Keratinocyte (primary cell): ENCODE measurements at regions not wholly inside any gene's neighbourhood (a gene's known extent, or its start where the extent isn't known, plus 50 kb on each side); places are given as distances from the start of the nearest gene placed in this dataset.
"Not testable (repeated sequence)": the region's sequence is repeated elsewhere in the genome, so short reads cannot be mapped to it uniquely, and the experiment has no call there.

Source experiments
- DNase-seq: peaks from one replicate; pipeline ENCODE4 v3.0.0-alpha.2; 2011; ENCODE audit warnings: low read depth, missing footprints, low spot score
- FAIRE-seq: peaks from 2 replicates; lab custom pipeline; 2011; peaks lifted over from hg19 to GRCh38; lab: Jason Lieb, UNC
- H2AFZ ChIP-seq: 2 replicates; pipeline ENCODE4 v1.6.0; 2012; ENCODE audit warnings: low read length, control low read depth, inconsistent platforms; ENCODE audit not compliant: control insufficient read depth
- H3K27ac ChIP-seq: 2 replicates; pipeline ENCODE4 v1.5.1; 2011; ENCODE audit warnings: low read length; ENCODE audit not compliant: control insufficient read depth, insufficient read depth
- H3K27me3 ChIP-seq: 3 replicates; pipeline ENCODE4 v1.6.0; 2011; ENCODE audit warnings: low read length; ENCODE audit not compliant: control insufficient read depth, insufficient read depth; ENCODE audit errors: extremely low read depth
- H3K36me3 ChIP-seq, 2 experiments: 2 replicates in 1 of 2; 3 replicates in 1 of 2; pipeline ENCODE4 v1.5.1; 2011; ENCODE audit warnings: low read length in 2 of 2, mild to moderate bottlenecking in 1 of 2; ENCODE audit not compliant: control insufficient read depth in 2 of 2, insufficient read depth in 2 of 2; ENCODE audit errors: extremely low read depth in 1 of 2
- H3K4me1 ChIP-seq: 3 replicates; pipeline ENCODE4 v1.5.1; 2011; ENCODE audit warnings: low read length; ENCODE audit not compliant: control insufficient read depth, insufficient read depth; ENCODE audit errors: extremely low read depth
- H3K4me2 ChIP-seq: 3 replicates; pipeline ENCODE4 v1.6.0; 2011; ENCODE audit warnings: low read depth, low read length; ENCODE audit not compliant: control insufficient read depth, insufficient read depth; ENCODE audit errors: extremely low read depth
- H3K4me3 ChIP-seq, 3 experiments: fragments of 200-600 bp in 1 of 3; sonication (generic) in 1 of 3; 2 replicates in 2 of 3; 3 replicates in 1 of 3; pipeline ENCODE4 v1.5.1; 2011 to 2016; ENCODE audit warnings: low read length in 3 of 3, mild to moderate bottlenecking in 3 of 3, control low read depth in 2 of 3, inconsistent platforms in 1 of 3, low read depth in 1 of 3, mixed read lengths in 1 of 3, mixed run types in 1 of 3, moderate library complexity in 1 of 3; ENCODE audit not compliant: control insufficient read depth in 2 of 3, insufficient read depth in 2 of 3; ENCODE audit errors: extremely low read depth in 1 of 3
- H3K79me2 ChIP-seq: 2 replicates; pipeline ENCODE4 v1.6.0; 2012; ENCODE audit warnings: low read length; ENCODE audit not compliant: control insufficient read depth, insufficient read depth
- H3K9ac ChIP-seq: 3 replicates; pipeline ENCODE4 v1.6.0; 2011; ENCODE audit warnings: low read length; ENCODE audit not compliant: control insufficient read depth, insufficient read depth; ENCODE audit errors: extremely low read depth
- H3K9me1 ChIP-seq: 3 replicates; pipeline ENCODE4 v1.6.0; 2011; ENCODE audit warnings: low read length; ENCODE audit not compliant: control insufficient read depth, insufficient read depth; ENCODE audit errors: extremely low read depth
- H3K9me3 ChIP-seq: 2 replicates; pipeline ENCODE4 v1.5.1; 2012; ENCODE audit warnings: low read depth, low read length; ENCODE audit not compliant: control insufficient read depth
- H4K20me1 ChIP-seq: 3 replicates; pipeline ENCODE4 v1.6.0; 2011; ENCODE audit warnings: low read length; ENCODE audit not compliant: control insufficient read depth, insufficient read depth; ENCODE audit errors: extremely low read depth
- CTCF ChIP-seq, 3 experiments: IDR thresholded peaks in 1 of 3; conservative IDR thresholded peaks in 1 of 3; optimal IDR thresholded peaks in 1 of 3; 2 replicates in 2 of 3; 3 replicates in 1 of 3; pipeline versions ENCODE3 to v1.5.1; 2011; ENCODE audit warnings: low read length in 3 of 3, mild to moderate bottlenecking in 3 of 3, moderate library complexity in 2 of 3, control low read depth in 1 of 3, inconsistent platforms in 1 of 3; ENCODE audit not compliant: insufficient read depth in 2 of 3; ENCODE audit errors: extremely low read depth in 1 of 3
- EZH2 ChIP-seq: IDR thresholded peaks from one replicate; pipeline ENCODE4 v1.6.1; 2012; ENCODE audit warnings: inconsistent platforms, mild to moderate bottlenecking, low read length, moderate library complexity
- dilution Hi-C: fragments of 300-500 bp; cut with MboI; formaldehyde crosslinking; loops from one replicate; pipeline ENCODE4 v1.7.0; 2020; ENCODE audit warnings: low sequenced_read_pairs; ENCODE audit not compliant: extremely low pct_ligation_motif_present

DNA sequence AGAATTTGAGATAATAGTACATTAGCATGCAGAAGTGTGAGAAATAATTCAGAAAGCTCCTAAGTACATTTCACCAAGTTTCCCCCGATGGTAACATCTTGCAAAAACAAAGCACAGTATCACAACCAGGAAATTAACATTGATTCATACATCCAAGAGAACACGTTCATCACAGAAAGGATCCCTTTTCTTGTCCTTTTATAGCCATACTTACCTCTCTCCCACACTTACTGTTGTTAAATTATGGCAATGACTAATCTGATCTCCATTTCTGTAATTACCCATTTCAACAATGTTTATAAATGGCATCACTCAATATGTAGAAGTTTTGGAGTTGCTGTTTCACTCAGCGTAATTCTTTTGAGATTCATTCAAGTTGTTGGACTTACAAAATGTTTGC lies 1260.0 kb downstream of the CDH8 start:
- no peaks in the 10 kb centered on the region for H3K9me3 ChIP-seq
- no peak overlapping the region for H3K27ac ChIP-seq
- no peaks in the 10 kb centered on the region for H3K79me2 ChIP-seq
- H3K4me1 ChIP-seq: no peaks in the 10 kb centered on the region
- H3K9ac ChIP-seq: no peak overlapping the region
- H3K9me1 ChIP-seq: no peaks in the 10 kb centered on the region
- no peaks in the 10 kb centered on the region for H3K36me3 ChIP-seq
- FAIRE-seq (no peak), DNase-seq (no peak)
- H4K20me1 ChIP-seq: no peaks in the 10 kb centered on the region
- dilution Hi-C loops: no loop called here
- H2AFZ ChIP-seq: no peak overlapping the region
- no peak for TF ChIP-seq EZH2
- TF ChIP-seq CTCF (optimal IDR thresholded peaks at IDR 0.05 in 1 of 3, IDR thresholded peaks at IDR 0.05 in 1 of 3, conservative IDR thresholded peaks at IDR 0.05 in 1 of 3; ENCODE audit: extremely low read depth in 1 of 3, insufficient read depth in 2 of 3, low read length in 3 of 3): no peak
- H3K27me3 ChIP-seq: no peaks in the 10 kb centered on the region
- no peak overlapping the region for H3K4me3 ChIP-seq
- H3K4me2 ChIP-seq: no peak overlapping the region

DNA sequence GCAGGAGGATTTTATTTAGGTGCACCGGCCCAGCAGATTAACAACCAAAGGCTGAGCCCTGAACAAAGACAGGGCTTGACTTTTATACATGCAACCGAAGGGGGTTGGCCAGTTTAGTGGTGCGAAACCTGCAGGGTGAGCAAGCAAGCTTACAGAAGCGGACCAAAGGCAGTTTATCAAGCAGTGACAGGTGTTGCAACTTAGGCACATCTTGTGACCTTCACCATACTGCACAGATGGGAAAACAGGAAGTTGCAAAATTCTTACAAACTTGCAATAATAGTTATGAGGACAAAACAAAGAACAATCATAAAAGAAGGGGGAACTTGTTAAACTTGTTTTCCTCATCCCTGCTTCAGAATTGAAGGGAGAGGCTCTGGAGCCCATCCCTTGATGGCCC lies 1265.1 kb downstream of the CDH8 start:
- no peak for TF ChIP-seq CTCF (optimal IDR thresholded peaks at IDR 0.05 in 1 of 3, IDR thresholded peaks at IDR 0.05 in 1 of 3, conservative IDR thresholded peaks at IDR 0.05 in 1 of 3; ENCODE audit: extremely low read depth in 1 of 3, insufficient read depth in 2 of 3, low read length in 3 of 3)
- TF ChIP-seq EZH2: no peak
- no peak overlapping the region for H2AFZ ChIP-seq
- dilution Hi-C loops: no loop called here
- no peaks in the 10 kb centered on the region for H3K9me1 ChIP-seq
- H3K9ac ChIP-seq: no peak overlapping the region
- H3K27ac ChIP-seq: no peak overlapping the region
- no peaks in the 10 kb centered on the region for H3K27me3 ChIP-seq
- no peak overlapping the region for H3K4me2 ChIP-seq
- H3K4me1 ChIP-seq: no peaks in the 10 kb centered on the region
- FAIRE-seq (no peak), DNase-seq (no peak)
- H4K20me1 ChIP-seq: no peaks in the 10 kb centered on the region
- H3K79me2 ChIP-seq: no peaks in the 10 kb centered on the region
- no peaks in the 10 kb centered on the region for H3K36me3 ChIP-seq
- no peaks in the 10 kb centered on the region for H3K9me3 ChIP-seq
- no peak overlapping the region for H3K4me3 ChIP-seq

- H3K9me1 ChIP-seq, dilution Hi-C loops, H3K36me3 ChIP-seq, H4K20me1 ChIP-seq, H3K4me2 ChIP-seq, H3K27ac ChIP-seq, H3K9ac ChIP-seq, H3K79me2 ChIP-seq, H2AFZ ChIP-seq, FAIRE-seq, DNase-seq, H3K4me3 ChIP-seq, H3K9me3 ChIP-seq, H3K4me1 ChIP-seq, H3K27me3 ChIP-seq: not testable (repeated sequence)
Observed at GRCh38 chr16:60770384-60770783, 1265.9 kb downstream of the CDH8 start.
